ENCODE measurements at regions not wholly inside any gene's neighbourhood (a gene's known extent, or its start where the extent isn't known, plus 50 kb on each side); places are given as distances from the start of the nearest gene placed in this dataset.

- no peak for DNase-seq (ENCODE audit: low read depth)
- TF ChIP-seq CTCF (IDR thresholded peaks at IDR 0.05; ENCODE audit: control insufficient read depth, extremely low read depth, insufficient read depth) = no peak
- no peak overlapping the region for H3K4me3 ChIP-seq (ENCODE audit: low read depth, low read length)
Measured at GRCh38 chr21:35511696-35512162, 462.6 kb upstream of the RUNX1 start.

- no peak for TF ChIP-seq CTCF (IDR thresholded peaks at IDR 0.05; ENCODE audit: control insufficient read depth, extremely low read depth, insufficient read depth)
- H3K4me3 ChIP-seq (ENCODE audit: low read depth, low read length) = no peak overlapping the region
- no peak for DNase-seq (ENCODE audit: low read depth)
Measured at GRCh38 chr21:35510957-35511695, 462.0 kb upstream of the RUNX1 start.

DNA sequence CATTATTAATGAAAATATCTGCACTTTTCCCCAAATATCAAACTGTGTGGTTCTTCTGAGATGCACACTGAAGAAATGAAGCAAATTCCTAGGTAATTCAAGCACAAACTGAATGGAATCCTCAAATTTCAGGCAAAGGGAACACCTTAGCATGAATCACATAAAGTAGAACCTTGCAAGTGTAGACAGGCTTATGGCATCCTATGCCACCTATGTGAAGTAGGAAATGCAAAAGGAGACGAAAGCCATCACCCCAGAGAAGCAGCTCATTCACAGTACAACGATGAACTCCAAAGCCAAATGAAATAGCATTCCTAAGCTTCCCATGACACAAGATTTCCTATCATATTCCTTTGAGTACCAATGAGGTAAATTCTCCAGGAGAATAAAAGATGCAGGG, 461.2 kb upstream of the RUNX1 start:
- no peak overlapping the region for H3K4me3 ChIP-seq (ENCODE audit: low read depth, low read length)
- TF ChIP-seq CTCF (IDR thresholded peaks at IDR 0.05; ENCODE audit: control insufficient read depth, extremely low read depth, insufficient read depth) = no peak

GRCh38 chr21:35509001-35509704, 460.1 kb upstream of the RUNX1 start:
- TF ChIP-seq CTCF (IDR thresholded peaks at IDR 0.05; ENCODE audit: control insufficient read depth, extremely low read depth, insufficient read depth) = no peak
- no peak for DNase-seq (ENCODE audit: low read depth)
- no peak overlapping the region for H3K4me3 ChIP-seq (ENCODE audit: low read depth, low read length)

More for the DNA sequence above, 461.2 kb upstream of the RUNX1 start:
- no peak for DNase-seq (ENCODE audit: low read depth)

- no peak overlapping the region for H3K4me3 ChIP-seq (ENCODE audit: low read depth, low read length)
- no peak for TF ChIP-seq CTCF (IDR thresholded peaks at IDR 0.05; ENCODE audit: control insufficient read depth, extremely low read depth, insufficient read depth)
- DNase-seq (ENCODE audit: low read depth) = no peak
Measured at GRCh38 chr21:35508139-35508888, 459.2 kb upstream of the RUNX1 start.

DNA sequence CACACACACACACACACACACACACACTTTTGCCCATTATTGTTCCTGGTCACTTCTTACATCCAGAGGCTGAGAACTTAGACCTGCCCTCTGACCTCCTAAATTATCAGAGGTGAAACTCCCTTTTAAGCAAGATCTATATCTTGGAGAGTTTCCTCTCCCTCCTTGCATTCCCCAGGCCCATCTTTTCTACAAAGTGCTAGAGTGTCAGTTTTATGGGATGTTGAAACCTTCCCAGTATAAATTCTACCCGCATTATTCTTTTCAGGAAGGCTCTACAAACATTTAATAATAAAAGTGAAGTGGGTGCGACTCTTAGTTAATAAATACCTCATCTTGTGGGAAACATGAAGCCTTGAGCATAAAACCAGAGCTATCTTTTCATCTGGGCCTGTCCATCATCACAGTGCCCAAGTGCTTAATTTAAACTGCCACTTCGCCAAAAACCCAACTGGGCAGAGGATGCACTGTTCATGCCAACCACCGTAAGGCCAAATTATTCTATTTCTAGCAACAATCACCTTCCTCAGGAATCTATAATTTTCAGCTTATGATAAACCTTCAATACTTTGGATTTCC, 458.2 kb upstream of the RUNX1 start:
- no peak for TF ChIP-seq CTCF (IDR thresholded peaks at IDR 0.05; ENCODE audit: control insufficient read depth, extremely low read depth, insufficient read depth)
- H3K4me3 ChIP-seq (ENCODE audit: low read depth, low read length) = no peak overlapping the region
- no peak for DNase-seq (ENCODE audit: low read depth)
